ENCODE measurements at regions not wholly inside any gene's neighbourhood (a gene's known extent, or its start where the extent isn't known, plus 50 kb on each side); places are given as distances from the start of the nearest gene placed in this dataset.

DNA sequence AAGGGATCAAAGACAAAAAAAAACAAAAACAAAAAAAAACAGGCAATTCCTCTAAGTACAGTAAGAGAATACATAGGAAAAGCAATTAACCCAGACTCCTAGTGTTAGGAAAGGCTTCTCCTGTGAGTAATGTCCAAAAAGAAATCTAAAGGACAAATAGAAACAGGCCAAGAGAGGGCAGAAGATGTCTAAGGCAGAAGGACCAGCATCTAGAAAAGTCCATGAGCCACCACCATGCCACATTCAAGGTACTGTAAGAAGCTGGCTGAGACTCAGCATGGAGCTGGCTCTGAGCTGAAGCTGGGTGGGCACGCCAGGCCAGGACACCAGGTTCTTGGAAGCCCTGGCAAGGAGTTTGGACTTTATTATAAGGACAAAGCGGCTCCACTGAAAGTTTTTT lies 118.1 kb upstream of the FRY start:
- H3K4me3 ChIP-seq (ENCODE audit: low read depth, poor library complexity, severe bottlenecking) = no peak overlapping the region
- intact Hi-C loops (cut with DNase I; ENCODE audit: low total_unique reads) = loop anchor here (5.0 kb wide), 1 partner anchor 399 kb away; no protein-coding TSS in a partner anchor
- 91 to 94% methylated on average over 2 of the region's 2 CpGs for WGBS, 2 donors
- TF ChIP-seq, protein P1, sequence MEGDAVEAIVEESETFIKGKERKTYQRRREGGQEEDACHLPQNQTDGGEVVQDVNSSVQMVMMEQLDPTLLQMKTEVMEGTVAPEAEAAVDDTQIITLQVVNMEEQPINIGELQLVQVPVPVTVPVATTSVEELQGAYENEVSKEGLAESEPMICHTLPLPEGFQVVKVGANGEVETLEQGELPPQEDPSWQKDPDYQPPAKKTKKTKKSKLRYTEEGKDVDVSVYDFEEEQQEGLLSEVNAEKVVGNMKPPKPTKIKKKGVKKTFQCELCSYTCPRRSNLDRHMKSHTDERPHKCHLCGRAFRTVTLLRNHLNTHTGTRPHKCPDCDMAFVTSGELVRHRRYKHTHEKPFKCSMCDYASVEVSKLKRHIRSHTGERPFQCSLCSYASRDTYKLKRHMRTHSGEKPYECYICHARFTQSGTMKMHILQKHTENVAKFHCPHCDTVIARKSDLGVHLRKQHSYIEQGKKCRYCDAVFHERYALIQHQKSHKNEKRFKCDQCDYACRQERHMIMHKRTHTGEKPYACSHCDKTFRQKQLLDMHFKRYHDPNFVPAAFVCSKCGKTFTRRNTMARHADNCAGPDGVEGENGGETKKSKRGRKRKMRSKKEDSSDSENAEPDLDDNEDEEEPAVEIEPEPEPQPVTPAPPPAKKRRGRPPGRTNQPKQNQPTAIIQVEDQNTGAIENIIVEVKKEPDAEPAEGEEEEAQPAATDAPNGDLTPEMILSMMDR (IDR thresholded peaks at IDR 0.05) = no peak
- TF ChIP-seq POLR2A (IDR thresholded peaks at IDR 0.05) = no peak
- DNase-seq (ENCODE audit: low spot score in 2 of 2) = no peak

DNA sequence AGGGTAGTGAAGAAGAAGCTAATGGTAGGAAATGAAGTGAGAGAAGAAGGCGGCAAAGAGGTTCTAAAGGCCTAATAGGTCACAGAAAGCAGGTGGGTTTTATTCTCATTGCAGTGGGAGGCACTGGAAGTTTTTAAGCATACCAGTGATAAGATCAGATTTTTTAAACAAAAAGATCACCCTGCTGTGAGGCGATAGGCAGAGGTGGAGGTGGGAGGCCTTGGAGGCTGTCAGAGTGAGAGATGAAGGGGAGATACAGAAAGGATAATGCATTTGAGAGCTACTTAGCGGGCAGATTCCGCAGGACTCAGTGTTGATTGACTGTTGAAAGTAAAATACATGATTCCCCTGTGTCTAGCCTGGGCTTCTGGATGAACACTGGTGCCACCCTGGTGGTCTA lies 116.7 kb upstream of the FRY start:
- DNase-seq (ENCODE audit: low spot score in 2 of 2) = no peak
- TF ChIP-seq, protein P1 (IDR thresholded peaks at IDR 0.05) = no peak
- no peak for TF ChIP-seq POLR2A (IDR thresholded peaks at IDR 0.05)
- intact Hi-C loops (cut with DNase I; ENCODE audit: low total_unique reads) = loop anchor here (5.0 kb wide), 1 partner anchor 397 kb away; no protein-coding TSS in a partner anchor
- WGBS, 2 donors = 96 to 98% methylated on average over 4 of the region's 4 CpGs
- H3K4me3 ChIP-seq (ENCODE audit: low read depth, poor library complexity, severe bottlenecking) = no peak overlapping the region

DNA sequence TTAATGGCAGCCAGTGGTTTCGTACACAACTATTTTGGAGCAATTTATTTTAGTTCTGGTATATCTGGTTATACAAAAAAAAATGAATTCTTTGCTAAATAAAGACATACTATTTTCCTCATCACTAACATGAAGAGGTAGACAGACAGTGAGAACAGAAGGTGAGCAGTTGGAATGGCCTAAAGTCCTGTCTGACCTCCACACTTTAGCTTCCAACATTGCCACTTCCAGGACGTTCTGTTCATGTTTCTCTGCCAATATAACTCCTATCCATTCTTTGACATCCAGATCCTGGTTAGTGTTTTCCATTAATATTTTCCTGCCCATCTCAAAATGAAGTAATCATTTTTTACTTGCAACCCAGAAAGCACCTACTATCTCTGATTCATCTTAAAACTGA lies 112.9 kb upstream of the FRY start:
- intact Hi-C loops (cut with DNase I; ENCODE audit: low total_unique reads) = no loop called here
- WGBS, 2 donors = 80 to 83% methylated on average over 2 of the region's 2 CpGs
- TF ChIP-seq POLR2A (IDR thresholded peaks at IDR 0.05) = no peak
- TF ChIP-seq, protein P1 (IDR thresholded peaks at IDR 0.05) = no peak
- no peak overlapping the region for H3K4me3 ChIP-seq (ENCODE audit: low read depth, poor library complexity, severe bottlenecking)
- no peak for DNase-seq (ENCODE audit: low spot score in 2 of 2)

DNA sequence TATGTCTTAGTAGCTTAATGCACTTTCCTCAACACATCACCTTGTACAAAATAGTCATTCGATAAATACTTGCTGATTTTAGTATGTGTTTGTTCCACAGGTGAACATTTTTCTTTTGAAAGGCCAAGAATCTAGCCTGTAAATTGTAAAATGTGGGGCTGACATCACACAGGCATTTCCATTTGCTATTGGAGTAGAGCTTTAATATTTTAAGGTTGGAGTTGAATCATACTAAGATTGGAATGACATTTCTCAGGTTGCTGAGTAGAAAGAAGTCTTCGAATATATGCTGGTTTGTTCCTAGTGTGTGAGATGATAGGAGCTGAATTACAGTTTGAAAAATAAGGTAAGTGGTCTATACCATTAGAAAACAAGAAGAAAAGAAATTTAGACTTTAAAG lies 112.3 kb upstream of the FRY start:
- no peak for TF ChIP-seq POLR2A (IDR thresholded peaks at IDR 0.05)
- TF ChIP-seq, protein P1 (IDR thresholded peaks at IDR 0.05) = no peak
- no peak for DNase-seq (ENCODE audit: low spot score in 2 of 2)
- intact Hi-C loops (cut with DNase I; ENCODE audit: low total_unique reads) = no loop called here
- H3K4me3 ChIP-seq (ENCODE audit: low read depth, poor library complexity, severe bottlenecking) = no peak overlapping the region
- WGBS, 2 donors = 95 to 97% methylated on average over 2 of the region's 2 CpGs

DNA sequence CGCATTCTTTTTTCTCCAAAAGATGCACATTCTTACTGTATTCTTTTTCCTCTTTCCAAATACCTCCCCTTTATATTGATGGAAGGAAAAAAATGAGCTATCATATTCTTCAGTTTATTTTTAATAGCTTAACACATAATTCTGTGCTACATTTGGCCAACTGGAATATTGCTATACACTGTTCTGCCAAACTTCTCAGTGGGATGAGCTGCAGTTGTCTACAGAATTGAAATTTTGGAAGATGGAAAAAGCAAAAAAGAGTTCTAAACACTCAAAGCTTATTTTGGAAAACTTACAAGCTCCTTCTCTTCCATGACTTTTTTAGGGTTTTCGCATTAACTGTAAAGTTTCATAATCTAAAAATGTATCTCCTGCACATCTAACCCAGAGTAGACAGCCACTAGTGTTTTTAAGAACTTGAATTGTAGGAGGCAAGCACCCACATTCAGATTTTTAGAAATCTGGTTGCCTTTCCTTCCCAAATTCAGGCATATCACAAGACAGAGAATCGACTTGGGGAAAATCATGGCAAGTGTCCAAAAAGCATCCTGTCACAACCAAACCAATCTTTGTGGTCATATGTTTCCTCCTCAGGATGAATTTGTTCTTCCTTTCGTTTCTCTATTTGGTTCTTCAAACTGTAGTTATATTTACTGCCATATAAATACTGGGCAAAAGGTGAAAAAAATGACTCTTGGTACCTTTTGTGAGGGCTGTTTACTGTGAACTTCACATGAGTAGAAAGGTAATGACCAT lies 111.4 kb upstream of the FRY start:
- WGBS, 2 donors = 54 to 55% methylated on average over 4 of the region's 4 CpGs
- intact Hi-C loops (cut with DNase I; ENCODE audit: low total_unique reads) = no loop called here
- no peak for DNase-seq (ENCODE audit: low spot score in 2 of 2)
- TF ChIP-seq, protein P1 (IDR thresholded peaks at IDR 0.05) = no peak
- no peak for TF ChIP-seq POLR2A (IDR thresholded peaks at IDR 0.05)
- H3K4me3 ChIP-seq (ENCODE audit: low read depth, poor library complexity, severe bottlenecking) = no peak overlapping the region

DNA sequence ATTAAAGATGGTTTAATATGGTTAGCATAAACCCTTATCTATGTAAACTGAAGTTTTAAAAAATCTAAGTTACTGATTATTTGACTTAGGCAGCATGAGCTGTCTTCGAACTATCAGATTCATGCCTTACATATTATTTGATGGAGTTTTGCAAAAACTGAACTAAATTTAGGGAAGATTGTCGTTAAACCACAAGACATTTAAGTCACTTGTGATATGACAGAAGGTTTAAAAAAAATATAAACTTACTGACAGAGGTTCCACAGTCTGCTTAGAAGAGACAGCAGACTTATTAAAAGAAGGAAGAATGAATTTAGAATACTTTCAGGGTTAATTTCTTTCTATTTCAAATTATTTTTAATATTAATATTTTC lies 110.9 kb upstream of the FRY start:
- H3K4me3 ChIP-seq (ENCODE audit: low read depth, poor library complexity, severe bottlenecking) = no peak overlapping the region
- DNase-seq (ENCODE audit: low spot score in 2 of 2) = no peak
- TF ChIP-seq, protein P1 (IDR thresholded peaks at IDR 0.05) = no peak
- no peak for TF ChIP-seq POLR2A (IDR thresholded peaks at IDR 0.05)
- intact Hi-C loops (cut with DNase I; ENCODE audit: low total_unique reads) = no loop called here
- 75 to 76% methylated on average over 2 of the region's 2 CpGs for WGBS, 2 donors

Data from lower leg skin (tissue), 4 donors.